ENCODE measurements at regions not wholly inside any gene's neighbourhood (a gene's known extent, or its start where the extent isn't known, plus 50 kb on each side); places are given as distances from the start of the nearest gene placed in this dataset.

DNA sequence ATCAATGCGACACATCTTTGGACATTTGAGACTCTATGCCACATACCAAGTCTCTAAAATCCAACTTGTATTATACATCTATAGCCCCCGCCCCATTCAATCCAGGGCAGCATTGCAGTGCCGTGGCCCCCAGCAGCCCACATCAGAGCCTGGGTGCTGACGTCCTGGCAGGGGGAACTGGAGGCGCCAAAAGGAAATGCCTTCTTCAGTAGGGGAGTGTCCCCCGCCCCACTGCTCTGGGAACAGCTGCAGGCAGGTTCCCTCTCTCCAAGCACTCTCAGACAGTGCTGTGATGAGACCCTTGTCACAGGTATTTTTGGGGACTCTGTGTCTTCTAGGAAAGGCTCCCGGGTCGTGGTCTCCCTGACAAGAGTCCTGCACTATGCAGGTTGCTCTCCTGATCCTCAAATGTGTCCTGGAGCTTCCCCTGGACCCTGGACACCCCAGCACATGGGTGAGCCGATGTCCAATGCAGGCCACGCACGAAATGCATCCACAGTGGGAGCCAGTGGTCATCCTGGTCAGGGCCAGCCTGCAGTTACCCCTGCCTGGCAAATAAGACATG is 188.7 kb downstream of the RTP5 start:
- no peak for TF ChIP-seq POLR2A (IDR thresholded peaks at IDR 0.05; ENCODE audit: low read length)
- TF ChIP-seq GATA1 (IDR thresholded peaks at IDR 0.05; ENCODE audit: low read depth, low read length) = no peak

Data from erythroblast (primary cell).